ENCODE measurements at regions not wholly inside any gene's neighbourhood (a gene's known extent, or its start where the extent isn't known, plus 50 kb on each side); places are given as distances from the start of the nearest gene placed in this dataset.

DNA sequence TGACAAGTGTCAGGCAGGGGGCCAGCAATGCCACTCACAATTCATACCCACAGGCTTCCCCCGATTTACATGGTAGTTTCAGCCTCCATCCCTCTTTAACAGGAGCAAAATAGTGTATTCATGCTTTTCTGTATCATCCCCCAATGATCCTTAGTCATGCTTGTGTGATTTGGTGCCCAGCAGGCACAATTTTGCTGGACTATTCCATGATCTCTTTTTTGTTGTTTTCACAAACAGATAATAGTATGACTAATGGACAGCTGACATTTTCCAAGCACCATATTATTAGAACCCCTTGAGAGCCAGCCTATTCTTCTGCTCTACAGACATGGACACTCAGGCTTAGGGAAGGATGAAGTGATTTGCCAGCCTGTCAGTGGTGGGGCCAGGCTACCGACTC lies 128.2 kb upstream of the RIPOR2 start:
- H3K4me1 ChIP-seq (ENCODE audit: control insufficient read depth in 4 of 4, insufficient read depth in 4 of 4, low read length in 3 of 4) = no peaks in the 10 kb centered on the region
- H3K27me3 ChIP-seq (ENCODE audit: control insufficient read depth in 4 of 4, insufficient read depth in 4 of 4, low read length in 3 of 4) = no peaks in the 10 kb centered on the region
- no peak overlapping the region for H3K4me3 ChIP-seq (ENCODE audit: low read depth in 1 of 3, low read length in 3 of 3)
- TF ChIP-seq EGR1 (IDR thresholded peaks at IDR 0.05; ENCODE audit: low read depth in 2 of 2) (no peak), YY1 (IDR thresholded peaks at IDR 0.05) (no peak), FOXA1 (IDR thresholded peaks at IDR 0.05) (no peak)
- TF ChIP-seq, protein P1, sequence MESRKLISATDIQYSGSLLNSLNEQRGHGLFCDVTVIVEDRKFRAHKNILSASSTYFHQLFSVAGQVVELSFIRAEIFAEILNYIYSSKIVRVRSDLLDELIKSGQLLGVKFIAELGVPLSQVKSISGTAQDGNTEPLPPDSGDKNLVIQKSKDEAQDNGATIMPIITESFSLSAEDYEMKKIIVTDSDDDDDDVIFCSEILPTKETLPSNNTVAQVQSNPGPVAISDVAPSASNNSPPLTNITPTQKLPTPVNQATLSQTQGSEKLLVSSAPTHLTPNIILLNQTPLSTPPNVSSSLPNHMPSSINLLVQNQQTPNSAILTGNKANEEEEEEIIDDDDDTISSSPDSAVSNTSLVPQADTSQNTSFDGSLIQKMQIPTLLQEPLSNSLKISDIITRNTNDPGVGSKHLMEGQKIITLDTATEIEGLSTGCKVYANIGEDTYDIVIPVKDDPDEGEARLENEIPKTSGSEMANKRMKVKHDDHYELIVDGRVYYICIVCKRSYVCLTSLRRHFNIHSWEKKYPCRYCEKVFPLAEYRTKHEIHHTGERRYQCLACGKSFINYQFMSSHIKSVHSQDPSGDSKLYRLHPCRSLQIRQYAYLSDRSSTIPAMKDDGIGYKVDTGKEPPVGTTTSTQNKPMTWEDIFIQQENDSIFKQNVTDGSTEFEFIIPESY (IDR thresholded peaks at IDR 0.05) = no peak
- H3K9ac ChIP-seq (ENCODE audit: low read depth in 1 of 2, low read length in 2 of 2) = no peak overlapping the region
- H3K27ac ChIP-seq (ENCODE audit: low read depth in 1 of 2, low read length in 2 of 2) = no peak overlapping the region
- 94% methylated on average over 2 of the region's 2 CpGs for WGBS
- no peaks in the 10 kb centered on the region for H3K9me3 ChIP-seq (ENCODE audit: control insufficient read depth in 4 of 4, low read length in 3 of 4)
- H3K36me3 ChIP-seq (ENCODE audit: control insufficient read depth in 4 of 4, insufficient read depth in 3 of 4, low read depth in 1 of 4, low read length in 3 of 4) = no peaks in the 10 kb centered on the region
- DNase-seq (ENCODE audit: low spot score) = no peak

- Histone ChIP-seq H3K27me3 (ENCODE audit: control insufficient read depth in 4 of 4, insufficient read depth in 4 of 4, low read length in 3 of 4) (no peaks in the 10 kb centered on the region), H3K9me3 (ENCODE audit: control insufficient read depth in 4 of 4, low read length in 3 of 4) (no peaks in the 10 kb centered on the region), H3K9ac (ENCODE audit: low read depth in 1 of 2, low read length in 2 of 2) (no peak overlapping the region), H3K4me3 (ENCODE audit: low read depth in 1 of 3, low read length in 3 of 3) (no peak overlapping the region), H3K4me1 (ENCODE audit: control insufficient read depth in 4 of 4, insufficient read depth in 4 of 4, low read length in 3 of 4) (peaks cover 0 to 2% (median under 1%) of the 10 kb centered on the region in 4 donors), H3K27ac (ENCODE audit: low read depth in 1 of 2, low read length in 2 of 2) (no peak overlapping the region), H3K36me3 (ENCODE audit: control insufficient read depth in 4 of 4, insufficient read depth in 3 of 4, low read depth in 1 of 4, low read length in 3 of 4) (no peaks in the 10 kb centered on the region)
- 94% methylated on average over 3 of the region's 3 CpGs for WGBS
- TF ChIP-seq RAD21 (IDR thresholded peaks at IDR 0.05) = no peak
- no peak for TF ChIP-seq NR2F2 (IDR thresholded peaks at IDR 0.05)
- TF ChIP-seq TAF1 (conservative IDR thresholded peaks at IDR 0.05) = no peak
- no peak for TF ChIP-seq EGR1 (IDR thresholded peaks at IDR 0.05; ENCODE audit: low read depth in 2 of 2)
- TF ChIP-seq, protein P2, sequence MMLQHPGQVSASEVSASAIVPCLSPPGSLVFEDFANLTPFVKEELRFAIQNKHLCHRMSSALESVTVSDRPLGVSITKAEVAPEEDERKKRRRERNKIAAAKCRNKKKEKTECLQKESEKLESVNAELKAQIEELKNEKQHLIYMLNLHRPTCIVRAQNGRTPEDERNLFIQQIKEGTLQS (IDR thresholded peaks at IDR 0.05) = no peak
- no peak for TF ChIP-seq SP1 (IDR thresholded peaks at IDR 0.05)
- TF ChIP-seq JUND (IDR thresholded peaks at IDR 0.05) = no peak
- no peak for DNase-seq (ENCODE audit: low spot score)
These were observed 129.9 kb upstream of the RIPOR2 start for GRCh38 chr6:25065666-25066065.

GRCh38 chr6:25066593-25066992 lies 130.8 kb upstream of the RIPOR2 start:
- 89% methylated on average over 1 of the region's 1 CpG for WGBS
- no peak for DNase-seq (ENCODE audit: low spot score)
- no peaks in the 10 kb centered on the region for H3K27me3 ChIP-seq (ENCODE audit: control insufficient read depth in 4 of 4, insufficient read depth in 4 of 4, low read length in 3 of 4)
- H3K27ac ChIP-seq (ENCODE audit: low read depth in 1 of 2, low read length in 2 of 2) = no peak overlapping the region
- no peaks in the 10 kb centered on the region for H3K9me3 ChIP-seq (ENCODE audit: control insufficient read depth in 4 of 4, low read length in 3 of 4)
- TF ChIP-seq FOXA1 (IDR thresholded peaks at IDR 0.05) (no peak), NR2F2 (IDR thresholded peaks at IDR 0.05) (no peak)
- no peak overlapping the region for H3K4me3 ChIP-seq (ENCODE audit: low read depth in 1 of 3, low read length in 3 of 3)
- peaks cover 0 to 3% (median under 1%) of the 10 kb centered on the region in 4 donors for H3K4me1 ChIP-seq (ENCODE audit: control insufficient read depth in 4 of 4, insufficient read depth in 4 of 4, low read length in 3 of 4)
- no peak overlapping the region for H3K9ac ChIP-seq (ENCODE audit: low read depth in 1 of 2, low read length in 2 of 2)
- no peaks in the 10 kb centered on the region for H3K36me3 ChIP-seq (ENCODE audit: control insufficient read depth in 4 of 4, insufficient read depth in 3 of 4, low read depth in 1 of 4, low read length in 3 of 4)

GRCh38 chr6:25068866-25069265 lies 133.1 kb upstream of the RIPOR2 start:
- Histone ChIP-seq H3K27me3 (ENCODE audit: control insufficient read depth in 4 of 4, insufficient read depth in 4 of 4, low read length in 3 of 4) (no peaks in the 10 kb centered on the region), H3K9me3 (ENCODE audit: control insufficient read depth in 4 of 4, low read length in 3 of 4) (no peaks in the 10 kb centered on the region), H3K4me3 (ENCODE audit: low read depth in 1 of 3, low read length in 3 of 3) (no peak overlapping the region), H3K4me1 (ENCODE audit: control insufficient read depth in 4 of 4, insufficient read depth in 4 of 4, low read length in 3 of 4) (peaks cover 0 to 3% (median under 1%) of the 10 kb centered on the region in 4 donors), H3K27ac (ENCODE audit: low read depth in 1 of 2, low read length in 2 of 2) (no peak overlapping the region), H3K36me3 (ENCODE audit: control insufficient read depth in 4 of 4, insufficient read depth in 3 of 4, low read depth in 1 of 4, low read length in 3 of 4) (no peaks in the 10 kb centered on the region), H3K9ac (ENCODE audit: low read depth in 1 of 2, low read length in 2 of 2) (no peak overlapping the region)
- TF ChIP-seq, protein P3, sequence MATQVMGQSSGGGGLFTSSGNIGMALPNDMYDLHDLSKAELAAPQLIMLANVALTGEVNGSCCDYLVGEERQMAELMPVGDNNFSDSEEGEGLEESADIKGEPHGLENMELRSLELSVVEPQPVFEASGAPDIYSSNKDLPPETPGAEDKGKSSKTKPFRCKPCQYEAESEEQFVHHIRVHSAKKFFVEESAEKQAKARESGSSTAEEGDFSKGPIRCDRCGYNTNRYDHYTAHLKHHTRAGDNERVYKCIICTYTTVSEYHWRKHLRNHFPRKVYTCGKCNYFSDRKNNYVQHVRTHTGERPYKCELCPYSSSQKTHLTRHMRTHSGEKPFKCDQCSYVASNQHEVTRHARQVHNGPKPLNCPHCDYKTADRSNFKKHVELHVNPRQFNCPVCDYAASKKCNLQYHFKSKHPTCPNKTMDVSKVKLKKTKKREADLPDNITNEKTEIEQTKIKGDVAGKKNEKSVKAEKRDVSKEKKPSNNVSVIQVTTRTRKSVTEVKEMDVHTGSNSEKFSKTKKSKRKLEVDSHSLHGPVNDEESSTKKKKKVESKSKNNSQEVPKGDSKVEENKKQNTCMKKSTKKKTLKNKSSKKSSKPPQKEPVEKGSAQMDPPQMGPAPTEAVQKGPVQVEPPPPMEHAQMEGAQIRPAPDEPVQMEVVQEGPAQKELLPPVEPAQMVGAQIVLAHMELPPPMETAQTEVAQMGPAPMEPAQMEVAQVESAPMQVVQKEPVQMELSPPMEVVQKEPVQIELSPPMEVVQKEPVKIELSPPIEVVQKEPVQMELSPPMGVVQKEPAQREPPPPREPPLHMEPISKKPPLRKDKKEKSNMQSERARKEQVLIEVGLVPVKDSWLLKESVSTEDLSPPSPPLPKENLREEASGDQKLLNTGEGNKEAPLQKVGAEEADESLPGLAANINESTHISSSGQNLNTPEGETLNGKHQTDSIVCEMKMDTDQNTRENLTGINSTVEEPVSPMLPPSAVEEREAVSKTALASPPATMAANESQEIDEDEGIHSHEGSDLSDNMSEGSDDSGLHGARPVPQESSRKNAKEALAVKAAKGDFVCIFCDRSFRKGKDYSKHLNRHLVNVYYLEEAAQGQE (IDR thresholded peaks at IDR 0.05) = no peak
- TF ChIP-seq JUND (IDR thresholded peaks at IDR 0.05) = no peak
- TF ChIP-seq, protein P1 (IDR thresholded peaks at IDR 0.05) = no peak
- TF ChIP-seq TAF1 (conservative IDR thresholded peaks at IDR 0.05) = no peak
- WGBS = 98% methylated on average over 2 of the region's 2 CpGs
- no peak for DNase-seq (ENCODE audit: low spot score)

Measured in liver (tissue), 7 donors.